ENCODE measurements at regions not wholly inside any gene's neighbourhood (a gene's known extent, or its start where the extent isn't known, plus 50 kb on each side); places are given as distances from the start of the nearest gene placed in this dataset.

GRCh38 chr14:86712176-86712575 is 1182.2 kb downstream of the FLRT2 start:
- H3K4me1 Mint-ChIP-seq: peaks cover 6% of the 10 kb centered on the region; the same call in 2 of the 3 replicates
- no peaks in the 10 kb centered on the region for H3K36me3 Mint-ChIP-seq (ENCODE audit: low read depth)
- no peak for DNase-seq (ENCODE audit: low spot score)
- no peaks in the 10 kb centered on the region for H3K9me3 Mint-ChIP-seq
- H3K9me2 ChIP-seq (ENCODE audit: insufficient read depth): no peaks in the 10 kb centered on the region; the same call in 1 of the 2 replicates
- H3K4me3 Mint-ChIP-seq: no peak overlapping the region
- ATAC-seq: no peak
- no peak overlapping the region for H2AFZ ChIP-seq
- H3K4me1 ChIP-seq (ENCODE audit: insufficient read depth): peaks cover 4% of the 10 kb centered on the region
- no peaks in the 10 kb centered on the region for H3K27me3 ChIP-seq (ENCODE audit: insufficient read depth)
- no peaks in the 10 kb centered on the region for H3K79me2 ChIP-seq (replicated peaks; ENCODE audit: insufficient read depth)
- no peaks in the 10 kb centered on the region for H3F3A ChIP-seq (replicated peaks; ENCODE audit: low read depth)
- no peaks in the 10 kb centered on the region for H3K27me3 Mint-ChIP-seq (ENCODE audit: insufficient read depth, low read depth, poor library complexity)
- H3K27ac ChIP-seq (ENCODE audit: low read depth): no peak overlapping the region
- no peak overlapping the region for H3K4me3 ChIP-seq
- no peaks in the 10 kb centered on the region for H4K20me1 ChIP-seq (replicated peaks; ENCODE audit: insufficient read depth)
- no peak for TF ChIP-seq ZNF462 (CRISPR knock-in tag; IDR thresholded peaks at IDR 0.05)
- TF ChIP-seq, protein P1, sequence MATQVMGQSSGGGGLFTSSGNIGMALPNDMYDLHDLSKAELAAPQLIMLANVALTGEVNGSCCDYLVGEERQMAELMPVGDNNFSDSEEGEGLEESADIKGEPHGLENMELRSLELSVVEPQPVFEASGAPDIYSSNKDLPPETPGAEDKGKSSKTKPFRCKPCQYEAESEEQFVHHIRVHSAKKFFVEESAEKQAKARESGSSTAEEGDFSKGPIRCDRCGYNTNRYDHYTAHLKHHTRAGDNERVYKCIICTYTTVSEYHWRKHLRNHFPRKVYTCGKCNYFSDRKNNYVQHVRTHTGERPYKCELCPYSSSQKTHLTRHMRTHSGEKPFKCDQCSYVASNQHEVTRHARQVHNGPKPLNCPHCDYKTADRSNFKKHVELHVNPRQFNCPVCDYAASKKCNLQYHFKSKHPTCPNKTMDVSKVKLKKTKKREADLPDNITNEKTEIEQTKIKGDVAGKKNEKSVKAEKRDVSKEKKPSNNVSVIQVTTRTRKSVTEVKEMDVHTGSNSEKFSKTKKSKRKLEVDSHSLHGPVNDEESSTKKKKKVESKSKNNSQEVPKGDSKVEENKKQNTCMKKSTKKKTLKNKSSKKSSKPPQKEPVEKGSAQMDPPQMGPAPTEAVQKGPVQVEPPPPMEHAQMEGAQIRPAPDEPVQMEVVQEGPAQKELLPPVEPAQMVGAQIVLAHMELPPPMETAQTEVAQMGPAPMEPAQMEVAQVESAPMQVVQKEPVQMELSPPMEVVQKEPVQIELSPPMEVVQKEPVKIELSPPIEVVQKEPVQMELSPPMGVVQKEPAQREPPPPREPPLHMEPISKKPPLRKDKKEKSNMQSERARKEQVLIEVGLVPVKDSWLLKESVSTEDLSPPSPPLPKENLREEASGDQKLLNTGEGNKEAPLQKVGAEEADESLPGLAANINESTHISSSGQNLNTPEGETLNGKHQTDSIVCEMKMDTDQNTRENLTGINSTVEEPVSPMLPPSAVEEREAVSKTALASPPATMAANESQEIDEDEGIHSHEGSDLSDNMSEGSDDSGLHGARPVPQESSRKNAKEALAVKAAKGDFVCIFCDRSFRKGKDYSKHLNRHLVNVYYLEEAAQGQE (IDR thresholded peaks at IDR 0.05; ENCODE audit: unreplicated experiment): no peak
- H3K27ac Mint-ChIP-seq: no peak overlapping the region
- no peak overlapping the region for H3K4me2 ChIP-seq
- no peaks in the 10 kb centered on the region for H3K36me3 ChIP-seq (ENCODE audit: insufficient read depth)

All from GM23338 (cell line).